Activated CD4-positive, alpha-beta T cell treated with anti-CD3 and anti-CD28 coated beads, Interleukin-2, Interleukin-6, amounts not matched to agents 100 ng/mL and 50 ng/mL, durations not matched to agents 16 hours and 8 hours (primary cell): ENCODE measurements at regions not wholly inside any gene's neighbourhood (a gene's known extent, or its start where the extent isn't known, plus 50 kb on each side); places are given as distances from the start of the nearest gene placed in this dataset.
"Not testable (repeated sequence)": the region's sequence is repeated elsewhere in the genome, so short reads cannot be mapped to it uniquely, and the experiment has no call there.

Experiments
- DNase-seq: peaks from one replicate; pipeline ENCODE4 v3.0.0-alpha.2; 2020

GRCh38 chr6:147990159-147990558 lies 352.5 kb upstream of the SASH1 start:
- DNase-seq = no peak

- no peak for DNase-seq
Measured at GRCh38 chr6:147991961-147992360, 350.7 kb upstream of the SASH1 start.

GRCh38 chr6:147999001-147999540 lies 343.6 kb upstream of the SASH1 start:
- DNase-seq = no peak

GRCh38 chr6:148001844-148002642 lies 340.6 kb upstream of the SASH1 start:
- no peak for DNase-seq

- no peak for DNase-seq
Measured at GRCh38 chr6:148004651-148005050, 338.0 kb upstream of the SASH1 start.

- no peak for DNase-seq
Measured at GRCh38 chr6:148005806-148006205, 336.8 kb upstream of the SASH1 start.

GRCh38 chr6:148010516-148010915 lies 332.1 kb upstream of the SASH1 start:
- not testable (repeated sequence) for DNase-seq

- no peak for DNase-seq
Measured at GRCh38 chr6:148016013-148016412, 326.6 kb upstream of the SASH1 start.

GRCh38 chr6:148021165-148021564 lies 321.5 kb upstream of the SASH1 start:
- no peak for DNase-seq

GRCh38 chr6:148021699-148022098 lies 320.9 kb upstream of the SASH1 start:
- DNase-seq = no peak

- not testable (repeated sequence) for DNase-seq
Measured at GRCh38 chr6:148022279-148022678, 320.4 kb upstream of the SASH1 start.

- no peak for DNase-seq
Measured at GRCh38 chr6:148027201-148027600, 315.4 kb upstream of the SASH1 start.

- DNase-seq = no peak
Measured at GRCh38 chr6:148035806-148036390, 306.7 kb upstream of the SASH1 start.

- DNase-seq = no peak
Measured at GRCh38 chr6:148037496-148037895, 305.1 kb upstream of the SASH1 start.

GRCh38 chr6:148041546-148041945 lies 301.1 kb upstream of the SASH1 start:
- no peak for DNase-seq

- DNase-seq = no peak
Measured at GRCh38 chr6:148042536-148042935, 300.1 kb upstream of the SASH1 start.

- DNase-seq = no peak
Measured at GRCh38 chr6:148044261-148044751, 298.3 kb upstream of the SASH1 start.

- DNase-seq = no peak
Measured at GRCh38 chr6:148044921-148045320, 297.7 kb upstream of the SASH1 start.

- DNase-seq = no peak
Measured at GRCh38 chr6:148053209-148053608, 289.4 kb upstream of the SASH1 start.

- no peak for DNase-seq
Measured at GRCh38 chr6:148053796-148054195, 288.8 kb upstream of the SASH1 start.

GRCh38 chr6:148054219-148054618 lies 288.4 kb upstream of the SASH1 start:
- DNase-seq = no peak

- DNase-seq = no peak
Measured at GRCh38 chr6:148055419-148055818, 287.2 kb upstream of the SASH1 start.

- no peak for DNase-seq
Measured at GRCh38 chr6:148059869-148060268, 282.8 kb upstream of the SASH1 start.
